ENCODE measurements at regions not wholly inside any gene's neighbourhood (a gene's known extent, or its start where the extent isn't known, plus 50 kb on each side); places are given as distances from the start of the nearest gene placed in this dataset.

DNA sequence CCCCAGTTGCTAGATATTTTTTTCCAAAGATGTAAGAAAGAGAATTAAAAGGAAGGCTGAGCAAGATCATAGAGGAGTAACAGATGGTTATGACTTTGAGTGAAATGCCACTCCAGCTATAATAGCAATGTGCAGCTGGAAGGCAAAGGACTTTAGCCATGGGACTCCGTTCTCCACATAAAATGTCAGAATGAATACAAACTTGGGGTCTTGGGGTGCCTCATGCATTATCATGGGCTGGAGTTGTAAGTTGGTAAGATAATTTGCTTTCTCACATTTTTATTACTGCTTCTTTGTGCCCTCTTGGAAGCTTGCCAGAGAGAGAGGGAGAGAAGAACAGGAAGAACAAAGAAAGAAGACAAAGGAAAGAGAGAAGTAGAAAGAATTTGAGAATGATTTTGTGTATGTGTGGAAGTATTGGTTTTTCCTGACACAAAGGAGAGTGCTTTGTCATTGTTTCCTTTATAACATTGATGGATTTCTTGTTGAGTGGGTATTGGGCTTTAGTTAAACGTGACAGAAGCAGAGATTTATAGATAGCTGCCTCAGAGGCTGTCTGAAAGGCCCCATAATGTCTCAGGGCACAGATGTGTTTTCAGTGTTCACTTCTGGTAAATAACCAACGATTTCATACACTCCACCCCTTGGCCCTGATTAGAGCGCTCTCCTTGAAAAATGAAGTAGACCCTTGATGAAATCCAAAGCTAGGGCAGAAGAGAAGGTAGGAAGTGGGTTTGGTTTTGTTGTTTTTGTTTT, 715.3 kb downstream of the NR2F2 start:
- Histone ChIP-seq H3K4me2 (ENCODE audit: low read length) (no peak overlapping the region), H3K27ac (ENCODE audit: low read depth, low read length) (no peak overlapping the region), H3K9me2 (replicated peaks; ENCODE audit: control insufficient read depth, low read length) (no peaks in the 10 kb centered on the region), H3K9me3 (ENCODE audit: control insufficient read depth, insufficient read depth, low read length) (no peaks in the 10 kb centered on the region), H3K36me3 (ENCODE audit: control insufficient read depth, low read length) (no peaks in the 10 kb centered on the region), H3K4me3 (ENCODE audit: low read length) (no peak overlapping the region), H4K20me1 (ENCODE audit: control insufficient read depth, insufficient read depth, low read depth, low read length) (no peaks in the 10 kb centered on the region), H3K4me1 (ENCODE audit: control insufficient read depth, low read length) (no peaks in the 10 kb centered on the region), H3F3A (ENCODE audit: control insufficient read depth, insufficient read depth) (no peaks in the 10 kb centered on the region), H3K27me3 (ENCODE audit: control insufficient read depth, low read length) (no peaks in the 10 kb centered on the region), H3K79me2 (ENCODE audit: control insufficient read depth, low read length) (no peaks in the 10 kb centered on the region)
- TF ChIP-seq EZH2phosphoT487 (IDR thresholded peaks at IDR 0.05; ENCODE audit: borderline replicate concordance, low read length): no peak
- TF ChIP-seq, protein P1, sequence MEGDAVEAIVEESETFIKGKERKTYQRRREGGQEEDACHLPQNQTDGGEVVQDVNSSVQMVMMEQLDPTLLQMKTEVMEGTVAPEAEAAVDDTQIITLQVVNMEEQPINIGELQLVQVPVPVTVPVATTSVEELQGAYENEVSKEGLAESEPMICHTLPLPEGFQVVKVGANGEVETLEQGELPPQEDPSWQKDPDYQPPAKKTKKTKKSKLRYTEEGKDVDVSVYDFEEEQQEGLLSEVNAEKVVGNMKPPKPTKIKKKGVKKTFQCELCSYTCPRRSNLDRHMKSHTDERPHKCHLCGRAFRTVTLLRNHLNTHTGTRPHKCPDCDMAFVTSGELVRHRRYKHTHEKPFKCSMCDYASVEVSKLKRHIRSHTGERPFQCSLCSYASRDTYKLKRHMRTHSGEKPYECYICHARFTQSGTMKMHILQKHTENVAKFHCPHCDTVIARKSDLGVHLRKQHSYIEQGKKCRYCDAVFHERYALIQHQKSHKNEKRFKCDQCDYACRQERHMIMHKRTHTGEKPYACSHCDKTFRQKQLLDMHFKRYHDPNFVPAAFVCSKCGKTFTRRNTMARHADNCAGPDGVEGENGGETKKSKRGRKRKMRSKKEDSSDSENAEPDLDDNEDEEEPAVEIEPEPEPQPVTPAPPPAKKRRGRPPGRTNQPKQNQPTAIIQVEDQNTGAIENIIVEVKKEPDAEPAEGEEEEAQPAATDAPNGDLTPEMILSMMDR (IDR thresholded peaks at IDR 0.05; ENCODE audit: low read depth, low read length, poor library complexity, severe bottlenecking): no peak

DNA sequence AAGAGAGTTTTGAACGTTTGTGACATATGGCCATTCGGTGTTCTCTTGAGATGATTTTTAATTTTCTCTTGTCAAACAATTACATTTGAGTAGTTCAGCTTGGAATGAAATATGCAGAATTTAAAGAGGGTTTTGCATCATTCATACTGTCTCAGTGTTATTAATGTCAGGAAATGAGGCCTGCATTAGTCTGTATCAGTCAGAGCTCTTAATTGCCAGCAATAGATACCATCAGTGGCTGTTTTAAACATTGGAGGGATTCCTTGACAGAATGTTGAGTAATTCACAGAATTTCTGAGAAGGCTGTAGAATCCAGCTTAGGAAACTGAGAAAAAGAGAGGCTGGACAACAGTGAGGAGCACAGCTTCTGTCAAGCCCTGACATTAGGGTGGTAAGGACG, 722.0 kb downstream of the NR2F2 start:
- H3K4me3 ChIP-seq (ENCODE audit: low read length): no peak overlapping the region
- H4K20me1 ChIP-seq (ENCODE audit: control insufficient read depth, insufficient read depth, low read depth, low read length): no peaks in the 10 kb centered on the region

DNA sequence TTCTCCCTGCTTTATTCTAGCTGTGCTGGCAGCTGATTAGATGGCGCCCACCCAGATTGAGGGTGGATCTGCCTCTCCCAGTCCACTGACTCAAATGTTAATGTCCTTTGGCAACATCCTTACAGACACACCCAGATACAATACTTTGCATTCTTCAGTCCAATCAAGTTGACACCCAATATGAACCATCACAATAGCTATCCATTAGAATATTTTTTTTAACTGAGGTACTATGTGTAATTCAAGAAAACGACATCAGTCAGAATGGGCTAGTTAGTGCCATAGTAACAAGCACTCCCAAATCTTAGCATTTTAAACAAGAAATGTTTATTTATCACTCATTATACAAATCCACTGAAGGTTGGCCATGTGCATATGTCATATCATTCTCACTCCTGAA, 723.1 kb downstream of the NR2F2 start:
- Histone ChIP-seq H3K27me3 (ENCODE audit: control insufficient read depth, low read length) (no peaks in the 10 kb centered on the region), H3K4me2 (ENCODE audit: low read length) (no peak overlapping the region), H3K4me1 (ENCODE audit: control insufficient read depth, low read length) (no peaks in the 10 kb centered on the region), H3K9me3 (ENCODE audit: control insufficient read depth, insufficient read depth, low read length) (no peaks in the 10 kb centered on the region), H3K4me3 (ENCODE audit: low read length) (no peak overlapping the region), H3K9me2 (replicated peaks; ENCODE audit: control insufficient read depth, low read length) (no peaks in the 10 kb centered on the region), H3K79me2 (ENCODE audit: control insufficient read depth, low read length) (no peaks in the 10 kb centered on the region), H3K36me3 (ENCODE audit: control insufficient read depth, low read length) (no peaks in the 10 kb centered on the region), H4K20me1 (ENCODE audit: control insufficient read depth, insufficient read depth, low read depth, low read length) (no peaks in the 10 kb centered on the region), H3F3A (ENCODE audit: control insufficient read depth, insufficient read depth) (no peaks in the 10 kb centered on the region), H3K27ac (ENCODE audit: low read depth, low read length) (no peak overlapping the region)
- TF ChIP-seq, protein P1 (IDR thresholded peaks at IDR 0.05; ENCODE audit: low read depth, low read length, poor library complexity, severe bottlenecking): no peak
- TF ChIP-seq EZH2phosphoT487 (IDR thresholded peaks at IDR 0.05; ENCODE audit: borderline replicate concordance, low read length): no peak

More for the DNA sequence above, 722.0 kb downstream of the NR2F2 start:
- no peaks in the 10 kb centered on the region for H3K79me2 ChIP-seq (ENCODE audit: control insufficient read depth, low read length)
- H3K9me3 ChIP-seq (ENCODE audit: control insufficient read depth, insufficient read depth, low read length): no peaks in the 10 kb centered on the region
- no peaks in the 10 kb centered on the region for H3F3A ChIP-seq (ENCODE audit: control insufficient read depth, insufficient read depth)
- H3K4me1 ChIP-seq (ENCODE audit: control insufficient read depth, low read length): no peaks in the 10 kb centered on the region
- no peaks in the 10 kb centered on the region for H3K27me3 ChIP-seq (ENCODE audit: control insufficient read depth, low read length)
- TF ChIP-seq EZH2phosphoT487 (IDR thresholded peaks at IDR 0.05; ENCODE audit: borderline replicate concordance, low read length): no peak
- TF ChIP-seq, protein P1 (IDR thresholded peaks at IDR 0.05; ENCODE audit: low read depth, low read length, poor library complexity, severe bottlenecking): no peak
- no peak overlapping the region for H3K4me2 ChIP-seq (ENCODE audit: low read length)
- H3K27ac ChIP-seq (ENCODE audit: low read depth, low read length): no peak overlapping the region
- no peaks in the 10 kb centered on the region for H3K36me3 ChIP-seq (ENCODE audit: control insufficient read depth, low read length)
- no peaks in the 10 kb centered on the region for H3K9me2 ChIP-seq (replicated peaks; ENCODE audit: control insufficient read depth, low read length)
